ENCODE measurements at regions not wholly inside any gene's neighbourhood (a gene's known extent, or its start where the extent isn't known, plus 50 kb on each side); places are given as distances from the start of the nearest gene placed in this dataset.
"Not testable (repeated sequence)": the region's sequence is repeated elsewhere in the genome, so short reads cannot be mapped to it uniquely, and the experiment has no call there.

DNA sequence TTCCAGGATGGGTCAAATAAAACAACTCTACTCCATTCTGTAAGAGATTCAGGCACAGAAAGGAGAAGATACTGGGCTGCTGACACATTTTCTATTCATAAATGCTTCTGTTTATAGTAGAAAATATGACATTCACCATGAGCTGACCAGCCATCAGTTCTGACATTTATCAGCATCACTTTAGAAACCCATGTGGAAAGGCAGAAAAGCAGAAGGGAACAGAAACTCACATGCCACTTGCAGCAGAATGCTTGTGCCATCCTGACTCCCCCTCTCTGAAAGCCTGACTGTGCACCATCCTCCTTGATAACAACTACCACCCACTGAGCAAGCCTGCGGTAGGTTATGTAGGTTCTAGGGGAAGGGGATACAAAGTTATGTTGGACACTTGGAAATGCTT, 527.7 kb downstream of the TTLL7 start:
- ChIA-PET CTCF (interaction anchor here (0.7 kb wide), 1 partner anchor 19 kb away, joined by 3 read pairs; no protein-coding TSS in a partner anchor), SMC1A (ENCODE audit: uncharacterized antibody, unreplicated experiment) (interaction anchor here (0.6 to 0.8 kb wide), 2 partner anchors 39 to 298 kb away, joined by 3 read pairs; no protein-coding TSS in a partner anchor)
- ATAC-seq = peak; percentile 85
- DNase-seq (ENCODE audit: low read depth, low spot score) = peak; percentile 23
- H4K20me1 ChIP-seq (ENCODE audit: control insufficient read depth, insufficient read depth); H3K4me2 ChIP-seq (ENCODE audit: control insufficient read depth, insufficient read depth); H3K4me3 ChIP-seq; BruUV-seq (replicated peaks); RAD21 ChIA-PET (ENCODE audit: unreplicated experiment); H3K9ac ChIP-seq (ENCODE audit: control insufficient read depth, insufficient read depth, low read length); H3K27ac ChIP-seq (ENCODE audit: control insufficient read depth, insufficient read depth); H3K36me3 ChIP-seq (ENCODE audit: control insufficient read depth in 2 of 2, insufficient read depth in 2 of 2, low read length in 1 of 2); H3K9me3 ChIP-seq (replicated peaks; ENCODE audit: control insufficient read depth, insufficient read depth, low read length); H2AFZ ChIP-seq (ENCODE audit: control insufficient read depth, low read depth, low read length); H3K4me1 ChIP-seq (ENCODE audit: control insufficient read depth, insufficient read depth, low read length); H3K27me3 ChIP-seq (replicated peaks in 1 of 2; ENCODE audit: control insufficient read depth in 2 of 2, insufficient read depth in 2 of 2, low read length in 1 of 2); POLR2A ChIA-PET; in situ Hi-C loops (cut with MboI); FAIRE-seq; intact Hi-C loops (cut with micrococcal nuclease; ENCODE audit: unreplicated experiment); H3K79me2 ChIP-seq (ENCODE audit: control insufficient read depth, insufficient read depth, low read length): not testable (repeated sequence)
- TF ChIP-seq SPI1 (IDR thresholded peaks at IDR 0.05; ENCODE audit: borderline replicate concordance, insufficient read depth, low read depth, low read length) (0 out of 2 replicates have a peak, but pooled peaks have one; percentile 19), BHLHE40 (IDR thresholded peaks at IDR 0.05; ENCODE audit: borderline replicate concordance in 1 of 2, low read depth in 2 of 2, low read length in 1 of 2) (peak in 1 of 2 experiments; percentile 47; a peak in 2 of 4 replicates)
- 0% methylated on average over 1 of the region's 1 CpG for WGBS (ENCODE audit: insufficient coverage, insufficient replicate concordance, low lambda C conversion rate, missing lambda C conversion rate)

DNA sequence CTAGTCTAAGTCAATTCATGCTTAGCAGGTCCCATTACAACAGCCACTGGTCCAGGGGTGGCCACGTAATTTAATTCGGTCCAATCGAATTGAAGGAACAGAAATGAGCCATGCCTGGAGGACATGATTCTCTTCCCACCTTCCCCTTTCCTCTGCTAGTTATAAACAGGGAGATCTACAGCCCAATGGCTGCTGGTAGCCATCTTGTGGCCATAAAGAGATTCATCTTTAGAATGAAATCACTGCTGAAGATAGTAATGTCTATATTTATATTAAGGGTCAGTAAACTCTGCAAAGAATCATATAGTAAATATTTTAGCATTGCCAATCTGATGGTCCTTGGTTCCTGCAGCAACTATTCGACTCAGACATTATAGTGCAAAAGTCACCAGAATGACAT, 530.6 kb downstream of the TTLL7 start:
- H3K79me2 ChIP-seq (ENCODE audit: control insufficient read depth, insufficient read depth, low read length); H3K4me1 ChIP-seq (ENCODE audit: control insufficient read depth, insufficient read depth, low read length); H2AFZ ChIP-seq (ENCODE audit: control insufficient read depth, low read depth, low read length); H3K4me3 ChIP-seq; DNase-seq (ENCODE audit: low read depth, low spot score); H3K27ac ChIP-seq (ENCODE audit: control insufficient read depth, insufficient read depth); SMC1A ChIA-PET (ENCODE audit: uncharacterized antibody, unreplicated experiment); H3K27me3 ChIP-seq (replicated peaks in 1 of 2; ENCODE audit: control insufficient read depth in 2 of 2, insufficient read depth in 2 of 2, low read length in 1 of 2); H3K4me2 ChIP-seq (ENCODE audit: control insufficient read depth, insufficient read depth); ATAC-seq; RAD21 ChIA-PET (ENCODE audit: unreplicated experiment); H3K9me3 ChIP-seq (replicated peaks; ENCODE audit: control insufficient read depth, insufficient read depth, low read length); intact Hi-C loops (cut with micrococcal nuclease; ENCODE audit: unreplicated experiment); BruUV-seq (replicated peaks); H3K9ac ChIP-seq (ENCODE audit: control insufficient read depth, insufficient read depth, low read length); H4K20me1 ChIP-seq (ENCODE audit: control insufficient read depth, insufficient read depth); POLR2A ChIA-PET; FAIRE-seq; in situ Hi-C loops (cut with MboI); H3K36me3 ChIP-seq (ENCODE audit: control insufficient read depth in 2 of 2, insufficient read depth in 2 of 2, low read length in 1 of 2); CTCF ChIA-PET: not testable (repeated sequence)
- 73% methylated on average over 4 of the region's 4 CpGs for WGBS (ENCODE audit: insufficient coverage, insufficient replicate concordance, low lambda C conversion rate, missing lambda C conversion rate)
